ENCODE measurements at regions not wholly inside any gene's neighbourhood (a gene's known extent, or its start where the extent isn't known, plus 50 kb on each side); places are given as distances from the start of the nearest gene placed in this dataset.
"Not testable (repeated sequence)": the region's sequence is repeated elsewhere in the genome, so short reads cannot be mapped to it uniquely, and the experiment has no call there.

DNA sequence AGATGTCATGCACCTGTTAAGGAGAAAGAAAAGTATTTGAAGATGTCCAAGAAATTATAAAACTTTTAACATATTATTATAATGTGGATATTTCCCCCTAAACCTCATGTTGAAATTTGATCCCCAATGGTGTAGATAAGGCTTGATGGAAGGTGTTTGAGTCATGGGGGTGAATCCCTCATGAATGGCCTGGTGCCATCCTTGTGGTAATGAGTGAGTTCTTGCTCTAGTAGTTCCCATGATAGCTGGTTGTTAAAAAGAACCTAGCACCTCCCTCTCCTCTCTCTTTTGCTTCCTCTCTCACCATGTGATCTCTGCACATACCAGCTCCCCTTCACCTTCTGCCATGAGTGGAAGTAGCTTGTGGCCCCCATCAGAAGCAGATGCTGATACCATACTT is 176.6 kb upstream of the NR3C2 start:
- TF ChIP-seq CTCF (conservative IDR thresholded peaks at IDR 0.05; ENCODE audit: low read depth, low read length) = no peak
- DNase-seq (ENCODE audit: low read depth) = no peak
- no peak overlapping the region for H3K4me3 ChIP-seq (ENCODE audit: low read length)

GRCh38 chr4:148608968-148609367 is 166.8 kb upstream of the NR3C2 start:
- H3K4me3 ChIP-seq (ENCODE audit: low read length) = no peak overlapping the region
- TF ChIP-seq CTCF (conservative IDR thresholded peaks at IDR 0.05; ENCODE audit: low read depth, low read length) = no peak
- DNase-seq (ENCODE audit: low read depth) = no peak

DNA sequence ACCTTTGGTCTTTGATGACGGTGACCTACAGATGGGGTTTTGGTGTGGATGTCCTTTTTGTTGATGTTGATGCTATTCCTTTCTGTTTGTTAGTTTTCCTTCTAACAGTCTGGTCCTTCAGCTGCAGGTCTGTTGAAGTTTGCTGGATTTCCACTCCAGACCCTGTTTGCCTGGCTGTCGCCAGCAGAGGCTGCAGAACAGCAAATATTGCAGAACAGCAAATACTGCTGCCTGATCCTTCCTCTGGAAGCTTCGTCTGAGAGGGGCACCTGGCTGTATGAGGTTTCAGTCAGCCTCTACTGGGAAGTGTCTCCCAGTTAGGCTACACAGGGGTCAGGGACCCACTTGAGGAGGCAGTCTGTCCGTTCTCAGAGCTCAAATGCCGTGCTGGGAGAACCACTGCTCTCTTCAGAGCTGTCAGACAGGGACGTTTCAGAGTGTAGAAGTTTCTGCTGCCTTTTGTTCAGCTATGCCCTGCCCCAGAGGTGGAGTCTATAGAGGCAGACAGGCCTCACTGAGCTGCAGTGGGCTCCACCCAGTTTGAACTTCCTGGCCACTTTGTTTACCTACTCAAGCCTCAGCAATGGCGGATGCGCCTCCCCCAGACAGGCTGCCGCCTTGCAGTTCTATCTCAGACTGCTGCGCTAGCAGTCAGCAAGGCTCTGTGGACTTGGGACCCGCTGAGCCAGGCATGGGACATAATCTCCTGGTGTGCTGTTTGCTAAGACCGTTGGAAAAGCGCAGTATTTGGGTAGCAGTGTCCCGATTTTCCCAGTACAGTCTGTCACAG is 156.4 kb upstream of the NR3C2 start:
- not testable (repeated sequence) for H3K4me3 ChIP-seq (ENCODE audit: low read length); DNase-seq (ENCODE audit: low read depth)

DNA sequence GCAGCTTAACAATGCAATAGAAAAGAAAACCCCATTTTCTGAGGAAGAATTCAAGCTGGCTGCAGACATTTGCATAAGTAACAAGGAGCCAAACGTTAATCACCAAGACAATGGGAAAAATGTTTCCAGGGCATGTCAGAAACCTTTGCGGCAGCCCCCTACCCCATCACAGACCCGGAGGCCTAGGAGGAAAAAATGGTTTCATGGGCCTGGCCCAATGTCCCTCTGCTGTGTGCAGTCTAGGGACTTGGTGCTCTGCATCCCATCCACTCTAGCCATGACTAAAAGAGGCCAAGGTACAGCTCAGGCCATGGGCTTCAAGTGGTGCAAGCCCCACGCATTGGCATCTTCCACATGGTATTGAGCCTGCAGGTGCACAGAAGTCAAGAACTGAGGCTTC is 147.0 kb upstream of the NR3C2 start:
- DNase-seq (ENCODE audit: low read depth) = no peak
- no peak overlapping the region for H3K4me3 ChIP-seq (ENCODE audit: low read length)
- no peak for TF ChIP-seq CTCF (conservative IDR thresholded peaks at IDR 0.05; ENCODE audit: low read depth, low read length)

- no peak for TF ChIP-seq CTCF (conservative IDR thresholded peaks at IDR 0.05; ENCODE audit: low read depth, low read length)
- H3K4me3 ChIP-seq (ENCODE audit: low read length) = no peak overlapping the region
- no peak for DNase-seq (ENCODE audit: low read depth)
Observed at GRCh38 chr4:148575577-148575976, 133.4 kb upstream of the NR3C2 start.

DNA sequence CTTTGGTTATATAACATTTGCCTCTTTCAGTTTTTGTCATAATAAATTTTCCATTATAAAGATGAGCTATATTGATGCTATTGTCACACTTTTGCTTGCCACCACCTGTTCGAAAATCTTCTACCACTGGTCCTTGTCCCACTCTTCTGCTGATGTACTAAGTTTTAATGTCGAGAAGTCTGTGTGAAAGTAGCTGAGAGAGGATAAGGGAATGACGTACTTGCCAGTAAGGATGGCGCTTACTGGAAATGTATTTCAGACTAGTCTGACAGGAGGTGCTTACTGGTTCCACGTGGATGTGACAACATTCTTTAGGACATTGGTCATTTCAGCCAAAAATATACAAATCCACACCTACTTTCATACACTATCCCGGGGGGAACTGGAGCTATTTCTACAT is 132.7 kb upstream of the NR3C2 start:
- no peak overlapping the region for H3K4me3 ChIP-seq (ENCODE audit: low read length)
- DNase-seq (ENCODE audit: low read depth) = no peak
- no peak for TF ChIP-seq CTCF (conservative IDR thresholded peaks at IDR 0.05; ENCODE audit: low read depth, low read length)

GRCh38 chr4:148574502-148574901 is 132.3 kb upstream of the NR3C2 start:
- no peak overlapping the region for H3K4me3 ChIP-seq (ENCODE audit: low read length)
- no peak for TF ChIP-seq CTCF (conservative IDR thresholded peaks at IDR 0.05; ENCODE audit: low read depth, low read length)
- no peak for DNase-seq (ENCODE audit: low read depth)
